Activated CD4-positive, alpha-beta T cell treated with anti-CD3 and anti-CD28 coated beads for 4 hours (primary cell): ENCODE measurements at regions not wholly inside any gene's neighbourhood (a gene's known extent, or its start where the extent isn't known, plus 50 kb on each side); places are given as distances from the start of the nearest gene placed in this dataset.

ENCODE experiments used
- DNase-seq, 2 donors: peaks; one replicate each; pipeline ENCODE4 v3.0.0-alpha.2; 2020

- DNase-seq, result no peak
These were observed 736.4 kb upstream of the LRFN5 start for GRCh38 chr14:40870252-40870651.

DNA sequence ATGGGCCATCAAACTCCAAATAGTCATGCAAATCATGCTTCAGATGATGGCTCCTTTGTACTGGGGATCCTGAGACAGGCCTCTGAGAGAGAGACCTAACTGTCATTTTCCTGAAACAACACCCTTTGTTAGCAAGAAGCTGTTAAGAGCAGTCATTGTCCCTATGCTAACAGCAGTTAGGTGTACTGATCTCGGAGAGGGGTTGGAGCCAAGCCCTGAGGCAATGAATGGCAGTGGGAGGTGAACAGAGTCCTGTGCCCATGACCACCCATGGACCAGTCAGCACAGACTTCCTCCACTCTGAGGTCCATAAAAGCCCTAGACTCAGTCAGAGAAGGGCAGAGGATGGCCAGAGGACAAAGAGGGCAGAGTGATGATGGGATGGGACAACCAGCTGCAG is 747.6 kb upstream of the LRFN5 start:
- no peak for DNase-seq

GRCh38 chr14:40855343-40855742 is 751.3 kb upstream of the LRFN5 start:
- DNase-seq, result no peak

DNA sequence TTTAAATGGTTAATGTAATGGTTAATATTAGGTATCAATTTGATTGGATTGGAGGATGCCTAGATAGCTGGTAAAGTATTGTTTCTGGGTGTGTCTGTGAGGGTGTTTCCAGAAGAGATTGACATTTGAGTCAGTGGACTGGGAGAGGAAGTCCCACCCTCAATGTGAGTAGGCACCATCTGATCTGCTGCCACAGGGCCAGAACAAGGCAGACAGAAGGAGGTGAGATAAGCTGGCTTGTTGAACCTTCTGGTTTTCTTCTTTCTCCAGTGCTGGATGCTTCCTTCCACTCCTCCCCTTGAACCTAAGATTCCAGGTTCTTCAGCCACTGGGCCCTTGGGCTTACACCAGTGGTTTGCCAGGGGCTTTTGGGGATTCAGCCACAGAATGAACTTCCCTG is 756.5 kb upstream of the LRFN5 start:
- no peak for DNase-seq

DNA sequence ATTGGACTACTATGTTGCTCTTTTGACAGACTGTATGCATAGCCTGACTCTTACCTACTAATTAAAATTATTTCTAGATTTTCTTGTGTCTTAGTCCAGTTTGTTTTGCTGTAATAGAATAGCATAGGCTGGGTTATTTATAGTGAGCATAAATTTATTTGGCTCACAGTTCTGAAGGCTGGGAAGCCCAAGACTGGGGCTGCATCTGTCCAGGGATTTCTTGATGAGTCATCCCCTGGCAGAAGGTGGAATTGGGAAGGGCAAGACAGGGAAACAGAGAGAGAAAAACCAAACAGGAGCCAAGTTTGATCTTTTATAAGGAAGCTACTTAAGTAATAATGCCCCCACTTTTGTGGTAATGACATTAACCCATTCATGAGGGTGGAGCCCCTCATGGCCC is 759.2 kb upstream of the LRFN5 start:
- no peak for DNase-seq

- DNase-seq, result no peak
These were observed 763.9 kb upstream of the LRFN5 start for GRCh38 chr14:40842816-40843215.

- DNase-seq, result no peak
These were observed 764.8 kb upstream of the LRFN5 start for GRCh38 chr14:40841886-40842285.

- DNase-seq, result no peak
These were observed 768.1 kb upstream of the LRFN5 start for GRCh38 chr14:40838601-40839000.

DNA sequence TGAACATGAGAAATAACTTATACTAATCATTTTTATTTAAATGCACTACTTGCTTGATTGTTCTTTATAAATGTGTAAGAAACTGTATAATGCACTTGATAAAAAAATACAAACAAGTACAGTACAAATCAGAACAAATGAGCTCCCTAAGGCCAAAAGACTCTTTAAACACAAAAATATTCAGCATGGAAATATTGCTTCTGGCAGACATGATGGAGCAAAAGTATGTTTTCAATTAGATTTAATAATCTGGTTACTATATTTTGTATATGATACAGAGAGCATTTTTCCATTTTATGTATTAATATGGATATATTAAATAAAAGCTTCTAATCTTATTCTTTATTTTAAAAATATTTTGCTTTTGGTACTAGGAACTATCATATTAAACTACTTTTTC is 800.2 kb upstream of the LRFN5 start:
- DNase-seq, result no peak

DNA sequence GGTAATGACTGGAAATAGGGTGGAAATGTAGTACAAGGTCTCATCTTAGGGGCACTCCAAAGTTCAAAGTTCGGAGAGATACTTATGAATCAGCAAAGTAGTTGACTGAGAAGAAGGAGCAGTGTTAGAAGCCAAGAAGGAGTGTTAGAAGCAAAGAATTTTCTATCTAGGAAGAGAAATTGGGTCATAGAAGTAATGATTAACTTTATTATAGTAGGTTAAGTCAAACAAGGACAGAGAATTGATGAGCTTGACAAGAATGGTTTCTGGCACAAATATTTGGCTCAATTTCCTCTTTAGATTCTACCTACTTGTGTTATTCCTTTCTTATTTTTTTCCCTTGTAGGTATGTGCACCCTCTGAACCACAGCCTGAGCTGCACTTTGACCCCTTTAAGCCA is 810.5 kb upstream of the LRFN5 start:
- no peak for DNase-seq

- DNase-seq, result no peak
These were observed 821.8 kb upstream of the LRFN5 start for GRCh38 chr14:40784860-40785259.

- no peak for DNase-seq
These were observed 844.0 kb upstream of the LRFN5 start for GRCh38 chr14:40762685-40763084.

DNA sequence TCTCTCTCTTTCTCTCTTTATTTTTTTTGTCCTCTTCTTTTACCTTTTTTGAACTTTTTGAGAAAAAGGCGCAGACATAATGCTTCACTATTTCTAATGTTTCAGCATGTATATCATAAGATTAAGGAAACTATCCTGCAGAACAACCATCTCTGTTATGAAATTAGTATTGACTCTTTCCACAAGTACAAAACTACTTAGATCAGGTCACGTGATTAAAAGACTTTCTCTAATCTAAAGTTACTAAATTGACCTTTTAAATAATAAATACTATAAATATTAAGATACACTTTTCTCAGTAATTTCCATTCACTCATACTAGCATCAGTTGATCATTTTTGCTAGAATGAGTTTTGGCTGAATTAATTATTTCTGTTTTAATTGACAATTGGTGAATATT is 844.5 kb upstream of the LRFN5 start:
- no peak for DNase-seq

- DNase-seq, result no peak
These were observed 846.0 kb upstream of the LRFN5 start for GRCh38 chr14:40760704-40761103.

GRCh38 chr14:40758076-40758475 is 848.6 kb upstream of the LRFN5 start:
- DNase-seq, result no peak

GRCh38 chr14:40757376-40757950 is 849.2 kb upstream of the LRFN5 start:
- DNase-seq, result no peak

GRCh38 chr14:40733206-40733605 is 873.5 kb upstream of the LRFN5 start:
- DNase-seq, result no peak

- no peak for DNase-seq
These were observed 879.6 kb upstream of the LRFN5 start for GRCh38 chr14:40727107-40727506.

- DNase-seq, result no peak
These were observed 893.3 kb upstream of the LRFN5 start for GRCh38 chr14:40713387-40713786.

DNA sequence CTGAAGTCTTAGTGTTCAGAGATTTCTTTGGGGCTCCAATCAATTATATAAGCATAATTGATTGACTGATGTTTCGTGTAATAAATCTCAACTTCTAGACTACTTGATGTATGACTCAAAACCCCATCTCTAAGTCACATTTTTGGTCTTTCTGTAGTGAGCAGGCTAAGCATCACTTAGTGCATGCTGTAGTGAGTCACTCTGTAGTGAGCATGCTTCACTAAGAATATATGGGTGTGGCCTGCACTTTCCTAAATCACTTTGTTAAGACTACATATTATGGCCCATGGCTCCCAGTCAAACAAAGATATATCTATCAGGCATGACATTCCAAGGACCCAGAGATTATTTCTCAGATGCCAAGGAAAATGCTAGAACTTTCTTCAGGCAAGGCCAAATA is 909.4 kb upstream of the LRFN5 start:
- no peak for DNase-seq

- DNase-seq, result no peak
These were observed 912.7 kb upstream of the LRFN5 start for GRCh38 chr14:40694023-40694422.

GRCh38 chr14:40691066-40691465 is 915.6 kb upstream of the LRFN5 start:
- no peak for DNase-seq

- DNase-seq, result no peak
These were observed 920.9 kb upstream of the LRFN5 start for GRCh38 chr14:40685764-40686163.

DNA sequence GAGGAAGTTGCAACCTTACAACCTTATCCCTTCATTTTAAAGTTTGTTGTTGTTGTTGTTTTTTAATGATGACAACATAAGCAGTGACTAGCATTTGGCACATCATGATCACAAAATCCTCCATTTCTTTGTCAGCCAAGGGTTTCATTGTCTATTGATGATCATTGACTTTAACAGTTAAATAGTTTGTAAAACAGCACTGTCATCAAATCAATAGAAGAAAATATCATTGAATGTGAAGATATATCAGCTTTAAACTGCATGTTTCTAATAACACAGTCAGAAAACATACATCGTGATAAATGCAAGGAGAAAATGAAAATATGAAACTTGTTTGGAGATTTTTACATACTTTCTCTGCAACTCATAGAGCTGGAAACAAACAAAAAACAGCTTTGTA is 922.3 kb upstream of the LRFN5 start:
- DNase-seq, result no peak

- no peak for DNase-seq
These were observed 924.4 kb upstream of the LRFN5 start for GRCh38 chr14:40682131-40682913.
